ENCODE measurements at regions not wholly inside any gene's neighbourhood (a gene's known extent, or its start where the extent isn't known, plus 50 kb on each side); places are given as distances from the start of the nearest gene placed in this dataset.

- H3K27ac ChIP-seq: no peak overlapping the region
- no peaks in the 10 kb centered on the region for H3K9me3 ChIP-seq (replicated peaks)
- no peaks in the 10 kb centered on the region for H3K36me3 ChIP-seq
- no peaks in the 10 kb centered on the region for H3K4me1 ChIP-seq (replicated peaks)
- no peak for DNase-seq (ENCODE audit: low read depth in 1 of 2, low spot score in 2 of 2)
- H3K27me3 ChIP-seq (replicated peaks): no peaks in the 10 kb centered on the region
- no peak overlapping the region for H3K4me3 ChIP-seq
These were observed 768.8 kb downstream of the PDCD6IP start for GRCh38 chr3:34567266-34567665.

GRCh38 chr3:34568766-34569165 is 770.3 kb downstream of the PDCD6IP start:
- Histone ChIP-seq H3K4me1 (replicated peaks) (no peaks in the 10 kb centered on the region), H3K36me3 (no peaks in the 10 kb centered on the region), H3K27me3 (replicated peaks) (no peaks in the 10 kb centered on the region), H3K4me3 (no peak overlapping the region), H3K27ac (no peak overlapping the region), H3K9me3 (replicated peaks) (no peaks in the 10 kb centered on the region)
- no peak for DNase-seq (ENCODE audit: low read depth in 1 of 2, low spot score in 2 of 2)

- no peak for DNase-seq (ENCODE audit: low read depth in 1 of 2, low spot score in 2 of 2)
- Histone ChIP-seq H3K9me3 (replicated peaks) (no peaks in the 10 kb centered on the region), H3K27me3 (replicated peaks) (no peaks in the 10 kb centered on the region), H3K4me1 (replicated peaks) (no peaks in the 10 kb centered on the region), H3K36me3 (no peaks in the 10 kb centered on the region), H3K27ac (no peak overlapping the region), H3K4me3 (no peak overlapping the region)
These were observed 771.0 kb downstream of the PDCD6IP start for GRCh38 chr3:34569437-34569836.

- Histone ChIP-seq H3K36me3 (no peaks in the 10 kb centered on the region), H3K27ac (no peak overlapping the region), H3K4me3 (no peak overlapping the region), H3K27me3 (replicated peaks) (no peaks in the 10 kb centered on the region), H3K4me1 (replicated peaks) (no peaks in the 10 kb centered on the region), H3K9me3 (replicated peaks) (no peaks in the 10 kb centered on the region)
- no peak for DNase-seq (ENCODE audit: low read depth in 1 of 2, low spot score in 2 of 2)
These were observed 772.7 kb downstream of the PDCD6IP start for GRCh38 chr3:34570916-34571705.

GRCh38 chr3:34571714-34572113 is 773.3 kb downstream of the PDCD6IP start:
- no peak for DNase-seq (ENCODE audit: low read depth in 1 of 2, low spot score in 2 of 2)
- Histone ChIP-seq H3K27me3 (replicated peaks) (no peaks in the 10 kb centered on the region), H3K36me3 (no peaks in the 10 kb centered on the region), H3K27ac (no peak overlapping the region), H3K9me3 (replicated peaks) (no peaks in the 10 kb centered on the region), H3K4me1 (replicated peaks) (no peaks in the 10 kb centered on the region), H3K4me3 (no peak overlapping the region)

GRCh38 chr3:34575776-34576175 is 777.3 kb downstream of the PDCD6IP start:
- Histone ChIP-seq H3K36me3 (no peaks in the 10 kb centered on the region), H3K27me3 (replicated peaks) (no peaks in the 10 kb centered on the region), H3K4me1 (replicated peaks) (no peaks in the 10 kb centered on the region), H3K9me3 (replicated peaks) (no peaks in the 10 kb centered on the region), H3K4me3 (no peak overlapping the region), H3K27ac (no peak overlapping the region)
- DNase-seq (ENCODE audit: low read depth in 1 of 2, low spot score in 2 of 2): no peak

- DNase-seq (ENCODE audit: low read depth in 1 of 2, low spot score in 2 of 2): no peak
- no peaks in the 10 kb centered on the region for H3K9me3 ChIP-seq (replicated peaks)
- no peaks in the 10 kb centered on the region for H3K4me1 ChIP-seq (replicated peaks)
- no peak overlapping the region for H3K27ac ChIP-seq
- no peaks in the 10 kb centered on the region for H3K36me3 ChIP-seq
- no peak overlapping the region for H3K4me3 ChIP-seq
- H3K27me3 ChIP-seq (replicated peaks): no peaks in the 10 kb centered on the region
These were observed 783.6 kb downstream of the PDCD6IP start for GRCh38 chr3:34582055-34582454.

GRCh38 chr3:34583451-34583850 is 785.0 kb downstream of the PDCD6IP start:
- no peaks in the 10 kb centered on the region for H3K9me3 ChIP-seq (replicated peaks)

GRCh38 chr3:34584971-34585370 is 786.5 kb downstream of the PDCD6IP start:
- H3K27ac ChIP-seq: no peak overlapping the region
- H3K4me1 ChIP-seq (replicated peaks): no peaks in the 10 kb centered on the region
- H3K9me3 ChIP-seq (replicated peaks): no peaks in the 10 kb centered on the region
- no peak for DNase-seq (ENCODE audit: low read depth in 1 of 2, low spot score in 2 of 2)
- H3K27me3 ChIP-seq (replicated peaks): no peaks in the 10 kb centered on the region
- no peak overlapping the region for H3K4me3 ChIP-seq
- H3K36me3 ChIP-seq: no peaks in the 10 kb centered on the region

More at GRCh38 chr3:34583451-34583850, 785.0 kb downstream of the PDCD6IP start:
- H3K27ac ChIP-seq: no peak overlapping the region
- H3K4me1 ChIP-seq (replicated peaks): no peaks in the 10 kb centered on the region
- no peak for DNase-seq (ENCODE audit: low read depth in 1 of 2, low spot score in 2 of 2)
- no peaks in the 10 kb centered on the region for H3K27me3 ChIP-seq (replicated peaks)
- H3K4me3 ChIP-seq: no peak overlapping the region
- H3K36me3 ChIP-seq: no peaks in the 10 kb centered on the region

GRCh38 chr3:34599595-34599994 is 801.2 kb downstream of the PDCD6IP start:
- Histone ChIP-seq H3K27ac (no peak overlapping the region), H3K9me3 (replicated peaks) (no peaks in the 10 kb centered on the region), H3K4me3 (no peak overlapping the region), H3K27me3 (replicated peaks) (no peaks in the 10 kb centered on the region), H3K36me3 (no peaks in the 10 kb centered on the region), H3K4me1 (replicated peaks) (no peaks in the 10 kb centered on the region)
- no peak for DNase-seq (ENCODE audit: low read depth in 1 of 2, low spot score in 2 of 2)

GRCh38 chr3:34619990-34620389 is 821.6 kb downstream of the PDCD6IP start:
- Histone ChIP-seq H3K27me3 (replicated peaks) (no peaks in the 10 kb centered on the region), H3K27ac (no peak overlapping the region), H3K36me3 (no peaks in the 10 kb centered on the region), H3K9me3 (replicated peaks) (0 out of 2 replicates have a peak, but pooled peaks cover 2% of the 10 kb centered on the region), H3K4me1 (replicated peaks) (no peaks in the 10 kb centered on the region), H3K4me3 (no peak overlapping the region)
- no peak for DNase-seq (ENCODE audit: low read depth in 1 of 2, low spot score in 2 of 2)

GRCh38 chr3:34626699-34627098 is 828.3 kb downstream of the PDCD6IP start:
- Histone ChIP-seq H3K27ac (no peak overlapping the region), H3K4me3 (no peak overlapping the region), H3K4me1 (replicated peaks) (no peaks in the 10 kb centered on the region), H3K36me3 (no peaks in the 10 kb centered on the region), H3K9me3 (replicated peaks) (no peaks in the 10 kb centered on the region), H3K27me3 (replicated peaks) (no peaks in the 10 kb centered on the region)
- no peak for DNase-seq (ENCODE audit: low read depth in 1 of 2, low spot score in 2 of 2)

GRCh38 chr3:34634939-34635338 is 836.5 kb downstream of the PDCD6IP start:
- Histone ChIP-seq H3K4me3 (no peak overlapping the region), H3K9me3 (replicated peaks) (no peaks in the 10 kb centered on the region)

GRCh38 chr3:34635352-34635850 is 837.0 kb downstream of the PDCD6IP start:
- no peak for DNase-seq (ENCODE audit: low read depth in 1 of 2, low spot score in 2 of 2)
- Histone ChIP-seq H3K4me3 (no peak overlapping the region), H3K27ac (no peak overlapping the region), H3K9me3 (replicated peaks) (no peaks in the 10 kb centered on the region), H3K4me1 (replicated peaks) (no peaks in the 10 kb centered on the region), H3K27me3 (replicated peaks) (no peaks in the 10 kb centered on the region), H3K36me3 (no peaks in the 10 kb centered on the region)

More at GRCh38 chr3:34634939-34635338, 836.5 kb downstream of the PDCD6IP start:
- DNase-seq (ENCODE audit: low read depth in 1 of 2, low spot score in 2 of 2): no peak
- Histone ChIP-seq H3K27ac (no peak overlapping the region), H3K4me1 (replicated peaks) (no peaks in the 10 kb centered on the region), H3K36me3 (no peaks in the 10 kb centered on the region), H3K27me3 (replicated peaks) (no peaks in the 10 kb centered on the region)
